SU-DHL-6 (cell line): ENCODE measurements at regions not wholly inside any gene's neighbourhood (a gene's known extent, or its start where the extent isn't known, plus 50 kb on each side); places are given as distances from the start of the nearest gene placed in this dataset.

Experiments
- H2AFZ ChIP-seq: fragments of 200-600 bp; sonication (generic); 2 replicates; pipeline ENCODE4 v1.6.1; 2014; ENCODE audit warnings: low read depth, mild to moderate bottlenecking, moderate library complexity, mixed read lengths, antibody characterized with exemption, low read length; ENCODE audit not compliant: severe bottlenecking
- H3F3A ChIP-seq: fragments of 200-600 bp; shearing (Covaris generic); 2 replicates; pipeline ENCODE4 v1.6.0; 2016; ENCODE audit warnings: antibody characterized with exemption, mild to moderate bottlenecking; ENCODE audit not compliant: insufficient read depth
- H3K27ac ChIP-seq: fragments of 200-600 bp; sonication (generic); 2 replicates; pipeline ENCODE4 v1.5.1; 2016; ENCODE audit warnings: low read depth, mild to moderate bottlenecking, low read length, moderate library complexity, mixed read lengths
- H3K27me3 ChIP-seq: fragments of 200-600 bp; sonication (generic), shearing (Covaris generic); 2 replicates; pipeline ENCODE4 v1.6.0; 2014; ENCODE audit warnings: mild to moderate bottlenecking, low read length
- H3K36me3 ChIP-seq: fragments of 200-600 bp; sonication (generic); 2 replicates; pipeline ENCODE4 v1.6.1; 2014; ENCODE audit warnings: mild to moderate bottlenecking, low read length, mixed read lengths
- H3K4me2 ChIP-seq: fragments of 300-600, 200-600 bp; shearing (Covaris generic), sonication (generic); 2 replicates; pipeline ENCODE4 v1.6.0; 2014; ENCODE audit warnings: low read length, low read depth, mild to moderate bottlenecking; ENCODE audit not compliant: poor library complexity, severe bottlenecking
- H3K4me3 ChIP-seq: fragments of 200-600 bp; sonication (generic); 2 replicates; pipeline ENCODE4 v1.5.1; 2014; ENCODE audit warnings: antibody characterized with exemption, low read length, mild to moderate bottlenecking, mixed read lengths; ENCODE audit not compliant: insufficient read depth, poor library complexity, severe bottlenecking
- H3K79me2 ChIP-seq: fragments of 200-600 bp; sonication (generic); 2 replicates; pipeline ENCODE4 v1.6.1; 2014; ENCODE audit warnings: mild to moderate bottlenecking, low read length, moderate library complexity; ENCODE audit not compliant: insufficient read depth
- H3K9ac ChIP-seq: fragments of 200-600 bp; sonication (generic); 2 replicates; pipeline ENCODE4 v1.7.0; 2014; ENCODE audit warnings: mild to moderate bottlenecking, low read length
- H3K9me2 ChIP-seq: fragments of 200-600 bp; sonication (generic); replicated peaks from 2 replicates; pipeline ENCODE4 v1.6.1; 2014; ENCODE audit warnings: low read length; ENCODE audit not compliant: insufficient read depth
- H3K9me3 ChIP-seq: fragments of 200-600 bp; sonication (generic); 2 replicates; pipeline ENCODE4 v1.6.1; 2014; ENCODE audit warnings: low read length, mixed read lengths; ENCODE audit not compliant: insufficient read depth
- H4K20me1 ChIP-seq: fragments of 200-600 bp; sonication (generic); 2 replicates; pipeline ENCODE4 v1.6.1; 2014; ENCODE audit warnings: low read depth, mild to moderate bottlenecking, antibody characterized with exemption, low read length, moderate library complexity, mixed read lengths
- CTCF ChIP-seq: fragments of 200-600 bp; sonication (generic); IDR thresholded peaks from one replicate; pipeline ENCODE4 v1.5.1; 2017; ENCODE audit warnings: antibody characterized with exemption, mild to moderate bottlenecking, low read length, moderate library complexity; ENCODE audit not compliant: insufficient read depth, poor library complexity, severe bottlenecking
- EZH2phosphoT487 ChIP-seq: fragments of 200-600 bp; sonication (generic), shearing (Covaris generic); conservative IDR thresholded peaks from 2 replicates; pipeline ENCODE4 v1.6.1; 2018; ENCODE audit warnings: mild to moderate bottlenecking, antibody characterized with exemption, low read length, moderate library complexity, mixed read lengths

GRCh38 chr9:28750136-28750535 lies 1176.9 kb upstream of the C9orf72 start:
- Histone ChIP-seq H3K27ac (no peak overlapping the region), H3K4me3 (no peak overlapping the region), H3K4me2 (no peak overlapping the region), H3K9me2 (no peaks in the 10 kb centered on the region; the same call in 1 of the 2 replicates), H2AFZ (no peak overlapping the region), H3K9me3 (no peaks in the 10 kb centered on the region), H3K79me2 (no peaks in the 10 kb centered on the region), H4K20me1 (no peaks in the 10 kb centered on the region), H3F3A (no peaks in the 10 kb centered on the region), H3K9ac (no peak overlapping the region), H3K36me3 (no peaks in the 10 kb centered on the region), H3K27me3 (no peaks in the 10 kb centered on the region)
- TF ChIP-seq EZH2phosphoT487 (no peak), CTCF (no peak)

- H4K20me1 ChIP-seq: no peaks in the 10 kb centered on the region
- no peak for TF ChIP-seq EZH2phosphoT487
- TF ChIP-seq CTCF: no peak
- no peak overlapping the region for H3K27ac ChIP-seq
- H3K4me2 ChIP-seq: no peak overlapping the region
- H3K27me3 ChIP-seq: no peaks in the 10 kb centered on the region
- no peak overlapping the region for H2AFZ ChIP-seq
- no peak overlapping the region for H3K9ac ChIP-seq
- H3K79me2 ChIP-seq: no peaks in the 10 kb centered on the region
- H3K36me3 ChIP-seq: no peaks in the 10 kb centered on the region
- no peaks in the 10 kb centered on the region for H3F3A ChIP-seq
- no peaks in the 10 kb centered on the region for H3K9me3 ChIP-seq
- no peak overlapping the region for H3K4me3 ChIP-seq
- H3K9me2 ChIP-seq: no peaks in the 10 kb centered on the region; the same call in 1 of the 2 replicates
Observed at GRCh38 chr9:28758341-28758740, 1185.1 kb upstream of the C9orf72 start.

GRCh38 chr9:28758971-28759370 lies 1185.7 kb upstream of the C9orf72 start:
- Histone ChIP-seq H3K4me3 (no peak overlapping the region), H4K20me1 (no peaks in the 10 kb centered on the region), H3F3A (no peaks in the 10 kb centered on the region), H3K27me3 (no peaks in the 10 kb centered on the region), H2AFZ (no peak overlapping the region), H3K36me3 (no peaks in the 10 kb centered on the region), H3K9me2 (no peaks in the 10 kb centered on the region), H3K9me3 (no peaks in the 10 kb centered on the region), H3K79me2 (no peaks in the 10 kb centered on the region), H3K9ac (no peak overlapping the region), H3K4me2 (no peak overlapping the region), H3K27ac (no peak overlapping the region)
- no peak for TF ChIP-seq CTCF
- no peak for TF ChIP-seq EZH2phosphoT487

GRCh38 chr9:28762167-28762566 lies 1188.9 kb upstream of the C9orf72 start:
- TF ChIP-seq CTCF (no peak), EZH2phosphoT487 (no peak)
- no peaks in the 10 kb centered on the region for H3K79me2 ChIP-seq
- H3K36me3 ChIP-seq: no peaks in the 10 kb centered on the region
- H2AFZ ChIP-seq: no peak overlapping the region
- no peaks in the 10 kb centered on the region for H3K9me3 ChIP-seq
- no peak overlapping the region for H3K9ac ChIP-seq
- H4K20me1 ChIP-seq: no peaks in the 10 kb centered on the region
- H3K9me2 ChIP-seq: no peaks in the 10 kb centered on the region
- no peaks in the 10 kb centered on the region for H3K27me3 ChIP-seq
- no peak overlapping the region for H3K27ac ChIP-seq
- no peaks in the 10 kb centered on the region for H3F3A ChIP-seq
- H3K4me3 ChIP-seq: no peak overlapping the region
- no peak overlapping the region for H3K4me2 ChIP-seq
